22Rv1 (cell line): ENCODE measurements at regions not wholly inside any gene's neighbourhood (a gene's known extent, or its start where the extent isn't known, plus 50 kb on each side); places are given as distances from the start of the nearest gene placed in this dataset.

ENCODE experiments used
- ZFX ChIP-seq: fragments of 450-650 bp; IDR thresholded peaks from 2 replicates; pipeline ENCODE4 v1.6.1; 2017; ENCODE audit warnings: antibody characterized with exemption, borderline replicate concordance
- TF ChIP-seq, protein P1 (sequence below): fragments of 450-650 bp; IDR thresholded peaks from 2 replicates; pipeline ENCODE4 v1.5.1; 2017; ENCODE audit warnings: mild to moderate bottlenecking

DNA sequence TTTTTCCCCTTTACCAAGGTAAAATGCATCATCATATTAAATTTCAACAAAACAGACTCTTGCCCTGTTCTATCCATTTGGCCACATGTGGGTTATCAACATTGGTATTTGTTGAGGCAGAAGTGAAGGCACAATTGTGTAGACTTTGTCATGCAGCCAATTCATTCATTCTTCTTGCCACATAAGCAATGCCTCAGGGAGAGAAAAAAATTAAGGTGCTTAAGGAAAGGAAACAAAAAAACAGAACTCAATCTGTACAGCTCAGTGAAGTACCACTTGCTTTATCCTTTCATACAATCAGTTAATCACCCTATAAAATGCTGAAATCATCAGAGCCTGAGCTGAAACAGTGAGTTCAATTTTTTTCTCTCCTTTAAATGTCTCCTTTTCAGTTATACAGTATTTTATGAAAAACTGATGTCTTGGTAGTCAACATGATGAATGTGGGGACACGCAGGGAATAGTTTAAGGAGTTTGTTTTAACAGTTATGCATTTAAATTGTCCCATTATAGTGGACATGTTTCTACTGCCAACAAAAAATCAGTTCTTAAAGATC lies 588.9 kb downstream of the MFSD1 start:
- TF ChIP-seq, protein P1, sequence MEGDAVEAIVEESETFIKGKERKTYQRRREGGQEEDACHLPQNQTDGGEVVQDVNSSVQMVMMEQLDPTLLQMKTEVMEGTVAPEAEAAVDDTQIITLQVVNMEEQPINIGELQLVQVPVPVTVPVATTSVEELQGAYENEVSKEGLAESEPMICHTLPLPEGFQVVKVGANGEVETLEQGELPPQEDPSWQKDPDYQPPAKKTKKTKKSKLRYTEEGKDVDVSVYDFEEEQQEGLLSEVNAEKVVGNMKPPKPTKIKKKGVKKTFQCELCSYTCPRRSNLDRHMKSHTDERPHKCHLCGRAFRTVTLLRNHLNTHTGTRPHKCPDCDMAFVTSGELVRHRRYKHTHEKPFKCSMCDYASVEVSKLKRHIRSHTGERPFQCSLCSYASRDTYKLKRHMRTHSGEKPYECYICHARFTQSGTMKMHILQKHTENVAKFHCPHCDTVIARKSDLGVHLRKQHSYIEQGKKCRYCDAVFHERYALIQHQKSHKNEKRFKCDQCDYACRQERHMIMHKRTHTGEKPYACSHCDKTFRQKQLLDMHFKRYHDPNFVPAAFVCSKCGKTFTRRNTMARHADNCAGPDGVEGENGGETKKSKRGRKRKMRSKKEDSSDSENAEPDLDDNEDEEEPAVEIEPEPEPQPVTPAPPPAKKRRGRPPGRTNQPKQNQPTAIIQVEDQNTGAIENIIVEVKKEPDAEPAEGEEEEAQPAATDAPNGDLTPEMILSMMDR = no peak
- TF ChIP-seq ZFX = no peak
